Ammon's horn (tissue), 1 donor: ENCODE measurements at regions not wholly inside any gene's neighbourhood (a gene's known extent, or its start where the extent isn't known, plus 50 kb on each side); places are given as distances from the start of the nearest gene placed in this dataset.
A peak's percentile ranks its signal among the peaks of the same experiment; 100 is the strongest.

Experiments
- DNase-seq: peaks from one replicate; pipeline ENCODE4 v3.0.0-alpha.2; 2016; ENCODE audit warnings: low spot score

DNA sequence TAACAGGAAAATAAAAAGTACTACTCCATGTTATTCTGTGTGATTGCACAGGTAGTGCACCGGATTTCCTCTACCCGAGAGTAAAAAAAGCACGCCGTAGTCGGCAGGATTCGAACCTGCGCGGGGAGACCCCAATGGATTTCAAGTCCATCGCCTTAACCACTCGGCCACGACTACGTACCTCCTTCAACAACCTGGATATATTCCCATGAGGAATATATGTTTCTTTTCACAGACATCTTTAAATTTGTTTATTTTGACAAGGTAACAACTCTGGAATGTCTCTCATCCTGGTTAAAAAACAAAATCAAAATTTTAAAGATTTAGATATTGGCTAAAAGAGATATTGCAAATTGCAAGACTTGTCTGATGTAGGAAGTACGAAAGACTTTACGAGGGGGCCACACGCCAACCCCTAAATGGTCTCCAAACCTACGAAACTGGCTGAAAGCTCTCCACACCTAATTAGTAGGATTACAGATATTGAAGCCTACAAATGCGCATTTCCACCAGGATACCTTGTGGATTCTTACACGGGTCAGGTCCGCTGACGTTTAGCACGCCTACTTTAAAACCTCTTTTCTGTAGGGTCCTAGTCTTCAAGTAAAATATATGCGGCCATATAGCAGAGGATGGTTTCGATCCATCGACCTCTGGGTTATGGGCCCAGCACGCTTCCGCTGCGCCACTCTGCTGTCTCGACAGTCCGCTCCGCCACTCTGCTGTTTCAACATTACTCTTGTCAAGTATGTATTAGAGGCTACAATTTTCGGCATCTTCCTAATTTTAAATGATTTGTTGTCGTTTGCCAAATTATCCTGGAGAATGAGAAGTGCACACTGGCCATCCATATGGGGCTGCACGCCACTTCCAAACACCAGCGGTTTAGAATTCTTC lies 52.2 kb upstream of the BTN3A2 start:
- DNase-seq = peak; percentile 89
